ENCODE measurements at regions not wholly inside any gene's neighbourhood (a gene's known extent, or its start where the extent isn't known, plus 50 kb on each side); places are given as distances from the start of the nearest gene placed in this dataset.

DNA sequence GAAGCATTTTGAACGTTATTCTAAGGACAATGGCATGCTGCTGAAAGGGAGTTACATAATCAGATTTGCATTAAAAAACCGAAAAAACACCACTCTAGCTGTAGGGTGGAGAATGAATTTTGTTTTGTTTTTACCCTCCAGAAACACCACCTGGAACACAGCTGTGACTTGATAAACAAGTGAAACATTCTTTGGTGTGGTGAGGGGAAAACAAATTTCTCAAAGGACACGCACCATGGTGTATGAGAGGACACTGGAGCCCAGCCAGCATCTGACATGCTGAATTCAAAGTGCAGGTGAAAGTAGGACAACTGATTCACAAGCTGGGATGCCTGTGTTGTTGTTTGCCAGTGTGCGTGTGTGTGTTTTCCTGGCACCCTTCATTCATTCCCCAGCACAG is 554.5 kb upstream of the TBL1XR1 start:
- H3K9ac ChIP-seq (ENCODE audit: low read length) = no peak overlapping the region
- no CpG with 5 or more reads among the region's 4 CpGs for WGBS (ENCODE audit: extremely low coverage, insufficient coverage, low lambda C conversion rate)
- no peak overlapping the region for H4K5ac ChIP-seq (ENCODE audit: low read length)
- no peaks in the 10 kb centered on the region for H3K79me1 ChIP-seq (ENCODE audit: low read length)
- H3K4me3 ChIP-seq (ENCODE audit: low read length) = no peak overlapping the region
- H3K18ac ChIP-seq (ENCODE audit: low read length) = no peak overlapping the region
- no peak overlapping the region for H3K4ac ChIP-seq (ENCODE audit: low read depth, low read length)
- H3K79me2 ChIP-seq (ENCODE audit: control insufficient read depth, insufficient read depth, low read length) = no peaks in the 10 kb centered on the region
- no peak overlapping the region for H3K23ac ChIP-seq (ENCODE audit: low read length)
- no peak overlapping the region for H2BK120ac ChIP-seq (ENCODE audit: low read depth, low read length)
- H3K56ac ChIP-seq (ENCODE audit: low read length) = no peak overlapping the region
- H3K36me3 ChIP-seq (ENCODE audit: control insufficient read depth, insufficient read depth, low read length) = no peaks in the 10 kb centered on the region
- H3K4me1 ChIP-seq (ENCODE audit: control insufficient read depth, low read depth, low read length) = no peaks in the 10 kb centered on the region
- H2AK5ac ChIP-seq (ENCODE audit: low read length) = no peak overlapping the region
- no peak overlapping the region for H3K27ac ChIP-seq (ENCODE audit: low read depth, low read length)
- H3K27me3 ChIP-seq (ENCODE audit: insufficient read depth, low read length, poor library complexity) = no peaks in the 10 kb centered on the region
- H2BK15ac ChIP-seq (replicated peaks; ENCODE audit: low read depth) = no peak overlapping the region
- H4K8ac ChIP-seq (ENCODE audit: low read depth, low read length) = no peak overlapping the region
- no peak overlapping the region for H3K4me2 ChIP-seq (ENCODE audit: low read length)
- no peak overlapping the region for H2BK5ac ChIP-seq (ENCODE audit: low read length)
- DNase-seq = no peak

DNA sequence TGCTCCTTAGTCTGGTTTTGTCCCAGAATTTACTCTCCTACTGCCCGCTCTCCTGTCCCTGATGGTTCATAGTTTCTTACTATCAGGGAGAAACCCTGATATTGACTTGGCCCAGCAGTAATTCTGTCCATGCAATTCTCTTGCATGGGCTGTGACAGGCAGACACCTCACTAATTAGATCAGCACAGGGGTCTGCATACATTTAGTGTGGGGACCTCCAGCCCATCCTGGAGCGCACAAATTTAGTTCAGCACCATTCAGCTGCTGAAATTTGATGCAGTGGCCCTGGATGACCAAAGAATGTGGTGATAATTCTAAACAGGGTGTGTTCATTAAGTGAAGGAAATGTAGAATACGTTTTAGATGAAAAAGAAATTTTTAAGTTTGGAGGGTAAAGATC is 555.5 kb upstream of the TBL1XR1 start:
- Histone ChIP-seq H3K79me2 (ENCODE audit: control insufficient read depth, insufficient read depth, low read length) (no peaks in the 10 kb centered on the region), H3K4ac (ENCODE audit: low read depth, low read length) (no peak overlapping the region), H2BK15ac (replicated peaks; ENCODE audit: low read depth) (no peak overlapping the region), H3K23ac (ENCODE audit: low read length) (no peak overlapping the region), H3K4me1 (ENCODE audit: control insufficient read depth, low read depth, low read length) (no peaks in the 10 kb centered on the region), H3K27me3 (ENCODE audit: insufficient read depth, low read length, poor library complexity) (no peaks in the 10 kb centered on the region), H3K4me2 (ENCODE audit: low read length) (no peak overlapping the region), H3K56ac (ENCODE audit: low read length) (no peak overlapping the region), H3K36me3 (ENCODE audit: control insufficient read depth, insufficient read depth, low read length) (no peaks in the 10 kb centered on the region), H2AK5ac (ENCODE audit: low read length) (no peak overlapping the region), H4K5ac (ENCODE audit: low read length) (no peak overlapping the region), H2BK120ac (ENCODE audit: low read depth, low read length) (no peak overlapping the region), H3K79me1 (ENCODE audit: low read length) (no peaks in the 10 kb centered on the region), H3K27ac (ENCODE audit: low read depth, low read length) (no peak overlapping the region), H3K4me3 (ENCODE audit: low read length) (no peak overlapping the region), H3K9ac (ENCODE audit: low read length) (no peak overlapping the region), H3K18ac (ENCODE audit: low read length) (no peak overlapping the region), H2BK5ac (ENCODE audit: low read length) (no peak overlapping the region), H4K8ac (ENCODE audit: low read depth, low read length) (no peak overlapping the region)
- no peak for DNase-seq
- WGBS (ENCODE audit: extremely low coverage, insufficient coverage, low lambda C conversion rate) = 100% methylated on average over 1 of the region's 3 CpGs

DNA sequence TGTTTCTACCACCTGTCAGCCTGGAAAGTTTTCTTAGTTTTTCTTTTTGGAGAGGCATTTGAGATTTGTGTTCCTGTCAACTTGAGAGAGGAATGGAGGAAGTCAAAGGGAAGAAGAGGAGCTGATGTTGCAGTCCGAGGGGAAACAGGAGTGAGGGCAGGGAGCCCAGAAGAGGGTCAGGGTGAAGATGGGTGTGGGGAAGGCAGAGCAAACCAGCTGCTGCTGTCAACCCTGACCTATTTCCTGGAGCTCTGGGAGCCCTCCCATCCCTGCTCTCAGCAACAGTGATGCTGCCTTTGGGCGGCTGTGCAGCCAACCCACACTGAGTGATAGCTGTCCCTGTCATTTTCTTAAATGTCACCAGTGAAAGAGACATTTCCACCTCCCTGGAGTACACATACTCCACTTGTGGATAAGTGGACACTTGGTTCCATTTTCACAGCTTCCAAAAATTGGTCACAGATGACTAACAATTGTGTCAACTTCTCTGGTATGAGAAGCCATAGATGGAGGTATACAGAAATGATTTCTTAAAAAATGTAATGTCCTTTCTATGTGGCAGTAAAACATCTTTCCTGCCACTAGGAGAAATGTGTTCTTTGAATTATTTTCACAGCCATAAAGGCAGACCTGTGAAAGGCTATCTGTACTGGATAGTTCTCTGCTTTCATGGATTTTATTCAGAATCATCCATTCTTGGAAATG is 556.3 kb upstream of the TBL1XR1 start:
- no peaks in the 10 kb centered on the region for H3K36me3 ChIP-seq (ENCODE audit: control insufficient read depth, insufficient read depth, low read length)
- H3K4me1 ChIP-seq (ENCODE audit: control insufficient read depth, low read depth, low read length) = no peaks in the 10 kb centered on the region
- WGBS (ENCODE audit: extremely low coverage, insufficient coverage, low lambda C conversion rate) = no CpG with 5 or more reads among the region's 2 CpGs
- H3K79me1 ChIP-seq (ENCODE audit: low read length) = no peaks in the 10 kb centered on the region
- no peaks in the 10 kb centered on the region for H3K27me3 ChIP-seq (ENCODE audit: insufficient read depth, low read length, poor library complexity)
- H3K4me2 ChIP-seq (ENCODE audit: low read length) = no peak overlapping the region
- no peak for DNase-seq
- H3K56ac ChIP-seq (ENCODE audit: low read length) = peak overlapping the region; percentile 42
- no peak overlapping the region for H4K5ac ChIP-seq (ENCODE audit: low read length)
- H2AK5ac ChIP-seq (ENCODE audit: low read length) = no peak overlapping the region
- no peaks in the 10 kb centered on the region for H3K79me2 ChIP-seq (ENCODE audit: control insufficient read depth, insufficient read depth, low read length)
- H3K4ac ChIP-seq (ENCODE audit: low read depth, low read length) = no peak overlapping the region
- no peak overlapping the region for H3K18ac ChIP-seq (ENCODE audit: low read length)
- H3K27ac ChIP-seq (ENCODE audit: low read depth, low read length) = no peak overlapping the region
- no peak overlapping the region for H4K8ac ChIP-seq (ENCODE audit: low read depth, low read length)
- H3K23ac ChIP-seq (ENCODE audit: low read length) = no peak overlapping the region
- H2BK15ac ChIP-seq (replicated peaks; ENCODE audit: low read depth) = no peak overlapping the region
- no peak overlapping the region for H3K9ac ChIP-seq (ENCODE audit: low read length)
- no peak overlapping the region for H2BK5ac ChIP-seq (ENCODE audit: low read length)
- no peak overlapping the region for H2BK120ac ChIP-seq (ENCODE audit: low read depth, low read length)
- no peak overlapping the region for H3K4me3 ChIP-seq (ENCODE audit: low read length)

- no peak overlapping the region for H2BK15ac ChIP-seq (replicated peaks; ENCODE audit: low read depth)
- H3K36me3 ChIP-seq (ENCODE audit: control insufficient read depth, insufficient read depth, low read length) = no peaks in the 10 kb centered on the region
- H3K4ac ChIP-seq (ENCODE audit: low read depth, low read length) = no peak overlapping the region
- no peak overlapping the region for H2AK5ac ChIP-seq (ENCODE audit: low read length)
- no peaks in the 10 kb centered on the region for H3K79me2 ChIP-seq (ENCODE audit: control insufficient read depth, insufficient read depth, low read length)
- DNase-seq = no peak
- H3K23ac ChIP-seq (ENCODE audit: low read length) = no peak overlapping the region
- H3K27ac ChIP-seq (ENCODE audit: low read depth, low read length) = no peak overlapping the region
- no CpG with 5 or more reads among the region's 4 CpGs for WGBS (ENCODE audit: extremely low coverage, insufficient coverage, low lambda C conversion rate)
- no peak overlapping the region for H4K5ac ChIP-seq (ENCODE audit: low read length)
- H2BK120ac ChIP-seq (ENCODE audit: low read depth, low read length) = no peak overlapping the region
- H3K4me3 ChIP-seq (ENCODE audit: low read length) = no peak overlapping the region
- H3K9ac ChIP-seq (ENCODE audit: low read length) = no peak overlapping the region
- no peaks in the 10 kb centered on the region for H3K79me1 ChIP-seq (ENCODE audit: low read length)
- no peaks in the 10 kb centered on the region for H3K4me1 ChIP-seq (ENCODE audit: control insufficient read depth, low read depth, low read length)
- no peak overlapping the region for H3K56ac ChIP-seq (ENCODE audit: low read length)
- H3K27me3 ChIP-seq (ENCODE audit: insufficient read depth, low read length, poor library complexity) = no peaks in the 10 kb centered on the region
- H4K8ac ChIP-seq (ENCODE audit: low read depth, low read length) = no peak overlapping the region
- no peak overlapping the region for H3K18ac ChIP-seq (ENCODE audit: low read length)
- no peak overlapping the region for H2BK5ac ChIP-seq (ENCODE audit: low read length)
- H3K4me2 ChIP-seq (ENCODE audit: low read length) = no peak overlapping the region
Measured at GRCh38 chr3:177754508-177754921, 557.2 kb upstream of the TBL1XR1 start.

- no peak overlapping the region for H4K5ac ChIP-seq (ENCODE audit: low read length)
- H3K4me3 ChIP-seq (ENCODE audit: low read length) = no peak overlapping the region
- no peak overlapping the region for H3K4ac ChIP-seq (ENCODE audit: low read depth, low read length)
- no peak overlapping the region for H3K18ac ChIP-seq (ENCODE audit: low read length)
- no peak overlapping the region for H2AK5ac ChIP-seq (ENCODE audit: low read length)
- H3K56ac ChIP-seq (ENCODE audit: low read length) = no peak overlapping the region
- H3K23ac ChIP-seq (ENCODE audit: low read length) = no peak overlapping the region
- H2BK5ac ChIP-seq (ENCODE audit: low read length) = no peak overlapping the region
- H3K79me1 ChIP-seq (ENCODE audit: low read length) = no peaks in the 10 kb centered on the region
- no peaks in the 10 kb centered on the region for H3K36me3 ChIP-seq (ENCODE audit: control insufficient read depth, insufficient read depth, low read length)
- H2BK120ac ChIP-seq (ENCODE audit: low read depth, low read length) = no peak overlapping the region
- no peak overlapping the region for H3K4me2 ChIP-seq (ENCODE audit: low read length)
- H3K79me2 ChIP-seq (ENCODE audit: control insufficient read depth, insufficient read depth, low read length) = no peaks in the 10 kb centered on the region
- H2BK15ac ChIP-seq (replicated peaks; ENCODE audit: low read depth) = no peak overlapping the region
- H3K27me3 ChIP-seq (ENCODE audit: insufficient read depth, low read length, poor library complexity) = no peaks in the 10 kb centered on the region
- no peak overlapping the region for H4K8ac ChIP-seq (ENCODE audit: low read depth, low read length)
- no peak overlapping the region for H3K27ac ChIP-seq (ENCODE audit: low read depth, low read length)
- H3K9ac ChIP-seq (ENCODE audit: low read length) = no peak overlapping the region
- H3K4me1 ChIP-seq (ENCODE audit: control insufficient read depth, low read depth, low read length) = no peaks in the 10 kb centered on the region
- WGBS (ENCODE audit: extremely low coverage, insufficient coverage, low lambda C conversion rate) = no CpG with 5 or more reads among the region's 1 CpG
- DNase-seq = no peak
Measured at GRCh38 chr3:177758126-177758525, 560.8 kb upstream of the TBL1XR1 start.

GRCh38 chr3:177760803-177761202 is 563.5 kb upstream of the TBL1XR1 start:
- no peak overlapping the region for H2BK15ac ChIP-seq (replicated peaks; ENCODE audit: low read depth)
- no peak for DNase-seq
- H3K79me1 ChIP-seq (ENCODE audit: low read length) = no peaks in the 10 kb centered on the region
- H3K18ac ChIP-seq (ENCODE audit: low read length) = no peak overlapping the region
- H3K4me2 ChIP-seq (ENCODE audit: low read length) = no peak overlapping the region
- no peak overlapping the region for H4K5ac ChIP-seq (ENCODE audit: low read length)
- H3K4me1 ChIP-seq (ENCODE audit: control insufficient read depth, low read depth, low read length) = no peaks in the 10 kb centered on the region
- no CpG with 5 or more reads among the region's 2 CpGs for WGBS (ENCODE audit: extremely low coverage, insufficient coverage, low lambda C conversion rate)
- no peak overlapping the region for H3K23ac ChIP-seq (ENCODE audit: low read length)
- no peaks in the 10 kb centered on the region for H3K27me3 ChIP-seq (ENCODE audit: insufficient read depth, low read length, poor library complexity)
- no peak overlapping the region for H2AK5ac ChIP-seq (ENCODE audit: low read length)
- no peaks in the 10 kb centered on the region for H3K79me2 ChIP-seq (ENCODE audit: control insufficient read depth, insufficient read depth, low read length)
- no peaks in the 10 kb centered on the region for H3K36me3 ChIP-seq (ENCODE audit: control insufficient read depth, insufficient read depth, low read length)
- no peak overlapping the region for H3K4ac ChIP-seq (ENCODE audit: low read depth, low read length)
- no peak overlapping the region for H3K27ac ChIP-seq (ENCODE audit: low read depth, low read length)
- no peak overlapping the region for H3K56ac ChIP-seq (ENCODE audit: low read length)
- H3K9ac ChIP-seq (ENCODE audit: low read length) = no peak overlapping the region
- no peak overlapping the region for H2BK5ac ChIP-seq (ENCODE audit: low read length)
- H2BK120ac ChIP-seq (ENCODE audit: low read depth, low read length) = no peak overlapping the region
- H3K4me3 ChIP-seq (ENCODE audit: low read length) = no peak overlapping the region
- H4K8ac ChIP-seq (ENCODE audit: low read depth, low read length) = no peak overlapping the region

Data from mesendoderm (in vitro differentiated cells).